Uterus (tissue), 2 donors: ENCODE measurements at regions not wholly inside any gene's neighbourhood (a gene's known extent, or its start where the extent isn't known, plus 50 kb on each side); places are given as distances from the start of the nearest gene placed in this dataset.

Experiments
- CTCF ChIP-seq, 4 experiments: fragments of 200-600 bp in 2 of 4; fragments of 450-650 bp in 2 of 4; sonication (generic) in 2 of 4; IDR thresholded peaks; one replicate each; pipeline ENCODE4 v1.5.1; 2016 to 2019; ENCODE audit warnings: antibody characterized with exemption in 4 of 4, mild to moderate bottlenecking in 2 of 4, moderate library complexity in 1 of 4
- POLR2A ChIP-seq, 2 donors: fragments of 450-650 bp; IDR thresholded peaks; one replicate each; pipeline ENCODE4 v1.6.1; 2016; ENCODE audit warnings: antibody characterized with exemption in 2 of 2, mild to moderate bottlenecking in 1 of 2, moderate library complexity in 1 of 2

- TF ChIP-seq POLR2A (IDR thresholded peaks at IDR 0.05): no peak
- TF ChIP-seq CTCF (IDR thresholded peaks at IDR 0.05): no peak
Observed at GRCh38 chr2:11889854-11890253, 143.4 kb downstream of the LPIN1 start.
